Fibroblast of lung (primary cell): ENCODE measurements at regions not wholly inside any gene's neighbourhood (a gene's known extent, or its start where the extent isn't known, plus 50 kb on each side); places are given as distances from the start of the nearest gene placed in this dataset.

ENCODE experiments used
- CTCF ChIP-seq, 2 donors: IDR thresholded peaks in 1 of 2; conservative IDR thresholded peaks in 1 of 2; 1 replicate in 1 of 2; 2 replicates in 1 of 2; pipeline ENCODE4 v1.5.1; 2011 to 2012; ENCODE audit warnings: low read length in 2 of 2, control low read depth in 1 of 2, inconsistent platforms in 1 of 2, low read depth in 1 of 2, mild to moderate bottlenecking in 1 of 2
- EZH2 ChIP-seq: IDR thresholded peaks from 2 replicates; pipeline ENCODE4 v1.5.1; 2012; ENCODE audit warnings: low read length, control low read depth, mild to moderate bottlenecking; ENCODE audit errors: missing control alignments

GRCh38 chr18:2324459-2324858, 246.8 kb downstream of the METTL4 start:
- TF ChIP-seq CTCF (conservative IDR thresholded peaks at IDR 0.05 in 1 of 2, IDR thresholded peaks at IDR 0.05 in 1 of 2; ENCODE audit: low read depth in 1 of 2, low read length in 2 of 2): no peak
- TF ChIP-seq EZH2: no peak
